Activated naive CD8-positive, alpha-beta T cell (primary cell): ENCODE measurements at regions not wholly inside any gene's neighbourhood (a gene's known extent, or its start where the extent isn't known, plus 50 kb on each side); places are given as distances from the start of the nearest gene placed in this dataset.

ENCODE experiments used
- H3K27ac Mint-ChIP-seq: one replicate; pipeline ENCODE4 v1.8.0; 2021; ENCODE audit warnings: mixed read lengths
- H3K27me3 Mint-ChIP-seq: one replicate; pipeline ENCODE4 v1.8.0; 2021; ENCODE audit warnings: mixed read lengths
- H3K36me3 Mint-ChIP-seq: one replicate; pipeline ENCODE4 v1.8.0; 2021; ENCODE audit warnings: mixed read lengths
- H3K4me1 Mint-ChIP-seq: one replicate; pipeline ENCODE4 v1.8.0; 2021; ENCODE audit warnings: low read depth, mixed read lengths
- H3K4me3 Mint-ChIP-seq: one replicate; pipeline ENCODE4 v1.8.0; 2021; ENCODE audit warnings: mild to moderate bottlenecking, mixed read lengths
- H3K9me3 Mint-ChIP-seq: one replicate; pipeline ENCODE4 v1.8.0; 2021; ENCODE audit warnings: low read depth, mixed read lengths

- H3K27ac Mint-ChIP-seq: no peak overlapping the region
- no peaks in the 10 kb centered on the region for H3K36me3 Mint-ChIP-seq
- no peaks in the 10 kb centered on the region for H3K4me1 Mint-ChIP-seq
- no peaks in the 10 kb centered on the region for H3K9me3 Mint-ChIP-seq
- H3K27me3 Mint-ChIP-seq: no peaks in the 10 kb centered on the region
- no peak overlapping the region for H3K4me3 Mint-ChIP-seq
Measured at GRCh38 chr3:66754613-66755012, 243.5 kb upstream of the KBTBD8 start.

GRCh38 chr3:66755924-66756323 lies 242.2 kb upstream of the KBTBD8 start:
- H3K4me3 Mint-ChIP-seq: no peak overlapping the region
- no peaks in the 10 kb centered on the region for H3K4me1 Mint-ChIP-seq
- H3K36me3 Mint-ChIP-seq: no peaks in the 10 kb centered on the region
- no peak overlapping the region for H3K27ac Mint-ChIP-seq
- no peaks in the 10 kb centered on the region for H3K27me3 Mint-ChIP-seq
- no peaks in the 10 kb centered on the region for H3K9me3 Mint-ChIP-seq

GRCh38 chr3:66756468-66757036 lies 241.6 kb upstream of the KBTBD8 start:
- no peaks in the 10 kb centered on the region for H3K4me1 Mint-ChIP-seq
- H3K4me3 Mint-ChIP-seq: no peak overlapping the region
- no peaks in the 10 kb centered on the region for H3K9me3 Mint-ChIP-seq
- no peaks in the 10 kb centered on the region for H3K27me3 Mint-ChIP-seq
- no peak overlapping the region for H3K27ac Mint-ChIP-seq
- H3K36me3 Mint-ChIP-seq: no peaks in the 10 kb centered on the region

- Mint-ChIP-seq H3K4me1 (no peaks in the 10 kb centered on the region), H3K36me3 (no peaks in the 10 kb centered on the region), H3K27me3 (no peaks in the 10 kb centered on the region), H3K9me3 (peaks cover 5% of the 10 kb centered on the region), H3K27ac (no peak overlapping the region), H3K4me3 (no peak overlapping the region)
Measured at GRCh38 chr3:66761093-66761780, 236.9 kb upstream of the KBTBD8 start.

- no peak overlapping the region for H3K27ac Mint-ChIP-seq
- no peaks in the 10 kb centered on the region for H3K36me3 Mint-ChIP-seq
- H3K9me3 Mint-ChIP-seq: peaks cover 5% of the 10 kb centered on the region
Measured at GRCh38 chr3:66762916-66763693, 235.0 kb upstream of the KBTBD8 start.

GRCh38 chr3:66778107-66778506 lies 220.0 kb upstream of the KBTBD8 start:
- Mint-ChIP-seq H3K27me3 (peaks cover 6% of the 10 kb centered on the region), H3K4me3 (no peak overlapping the region), H3K36me3 (no peaks in the 10 kb centered on the region), H3K4me1 (no peaks in the 10 kb centered on the region), H3K27ac (no peak overlapping the region), H3K9me3 (no peaks in the 10 kb centered on the region)

More at GRCh38 chr3:66762916-66763693, 235.0 kb upstream of the KBTBD8 start:
- Mint-ChIP-seq H3K4me3 (no peak overlapping the region), H3K27me3 (no peaks in the 10 kb centered on the region), H3K4me1 (no peaks in the 10 kb centered on the region)

GRCh38 chr3:66778777-66779176 lies 219.3 kb upstream of the KBTBD8 start:
- H3K27me3 Mint-ChIP-seq: peaks cover 6% of the 10 kb centered on the region
- H3K9me3 Mint-ChIP-seq: no peaks in the 10 kb centered on the region
- no peaks in the 10 kb centered on the region for H3K4me1 Mint-ChIP-seq
- no peak overlapping the region for H3K27ac Mint-ChIP-seq
- H3K4me3 Mint-ChIP-seq: no peak overlapping the region
- no peaks in the 10 kb centered on the region for H3K36me3 Mint-ChIP-seq

- Mint-ChIP-seq H3K4me1 (no peaks in the 10 kb centered on the region), H3K36me3 (no peaks in the 10 kb centered on the region), H3K27ac (no peak overlapping the region), H3K27me3 (no peaks in the 10 kb centered on the region), H3K9me3 (no peaks in the 10 kb centered on the region), H3K4me3 (no peak overlapping the region)
Measured at GRCh38 chr3:66785191-66785909, 212.8 kb upstream of the KBTBD8 start.

- H3K36me3 Mint-ChIP-seq: no peaks in the 10 kb centered on the region
- no peaks in the 10 kb centered on the region for H3K4me1 Mint-ChIP-seq
- no peak overlapping the region for H3K27ac Mint-ChIP-seq
- no peak overlapping the region for H3K4me3 Mint-ChIP-seq
- no peaks in the 10 kb centered on the region for H3K27me3 Mint-ChIP-seq
- no peaks in the 10 kb centered on the region for H3K9me3 Mint-ChIP-seq
Measured at GRCh38 chr3:66789580-66790237, 208.4 kb upstream of the KBTBD8 start.

- no peak overlapping the region for H3K4me3 Mint-ChIP-seq
- no peaks in the 10 kb centered on the region for H3K36me3 Mint-ChIP-seq
- no peak overlapping the region for H3K27ac Mint-ChIP-seq
- H3K9me3 Mint-ChIP-seq: peaks cover 3% of the 10 kb centered on the region
- H3K4me1 Mint-ChIP-seq: no peaks in the 10 kb centered on the region
- no peaks in the 10 kb centered on the region for H3K27me3 Mint-ChIP-seq
Measured at GRCh38 chr3:66792086-66792485, 206.0 kb upstream of the KBTBD8 start.

- Mint-ChIP-seq H3K4me1 (no peaks in the 10 kb centered on the region), H3K36me3 (peaks cover 2% of the 10 kb centered on the region), H3K27ac (no peak overlapping the region), H3K4me3 (no peak overlapping the region), H3K9me3 (peaks cover 3% of the 10 kb centered on the region), H3K27me3 (peaks cover 10% of the 10 kb centered on the region)
Measured at GRCh38 chr3:66795365-66795764, 202.7 kb upstream of the KBTBD8 start.

GRCh38 chr3:66796343-66796742 lies 201.8 kb upstream of the KBTBD8 start:
- H3K4me1 Mint-ChIP-seq: no peaks in the 10 kb centered on the region
- H3K27ac Mint-ChIP-seq: no peak overlapping the region
- no peak overlapping the region for H3K4me3 Mint-ChIP-seq
- peaks cover 3% of the 10 kb centered on the region for H3K9me3 Mint-ChIP-seq
- peaks cover 2% of the 10 kb centered on the region for H3K36me3 Mint-ChIP-seq
- H3K27me3 Mint-ChIP-seq: peaks cover 10% of the 10 kb centered on the region

- Mint-ChIP-seq H3K4me1 (no peaks in the 10 kb centered on the region), H3K36me3 (peaks cover 5% of the 10 kb centered on the region), H3K9me3 (peaks cover 3% of the 10 kb centered on the region), H3K27me3 (peaks cover 19% of the 10 kb centered on the region), H3K4me3 (no peak overlapping the region), H3K27ac (no peak overlapping the region)
Measured at GRCh38 chr3:66797889-66798560, 200.1 kb upstream of the KBTBD8 start.

GRCh38 chr3:66800941-66801545 lies 197.1 kb upstream of the KBTBD8 start:
- Mint-ChIP-seq H3K27me3 (peaks cover 25% of the 10 kb centered on the region), H3K27ac (no peak overlapping the region), H3K9me3 (peaks cover 3% of the 10 kb centered on the region), H3K4me1 (peaks cover 6% of the 10 kb centered on the region), H3K36me3 (peaks cover 5% of the 10 kb centered on the region), H3K4me3 (no peak overlapping the region)
